ENCODE measurements at regions not wholly inside any gene's neighbourhood (a gene's known extent, or its start where the extent isn't known, plus 50 kb on each side); places are given as distances from the start of the nearest gene placed in this dataset.
"Not testable (repeated sequence)": the region's sequence is repeated elsewhere in the genome, so short reads cannot be mapped to it uniquely, and the experiment has no call there.

GRCh38 chr13:58991826-58992477, 1171.8 kb downstream of the DIAPH3 start:
- no peak for DNase-seq (ENCODE audit: low read depth in 2 of 2)

- no peak for DNase-seq (ENCODE audit: low read depth in 2 of 2)
Observed at GRCh38 chr13:58992478-58993042, 1171.2 kb downstream of the DIAPH3 start.

GRCh38 chr13:58994077-58994476, 1169.7 kb downstream of the DIAPH3 start:
- no peak for DNase-seq (ENCODE audit: low read depth in 2 of 2)

- DNase-seq (ENCODE audit: low read depth in 2 of 2): no peak
Observed at GRCh38 chr13:58994777-58995176, 1169.0 kb downstream of the DIAPH3 start.

GRCh38 chr13:58998716-58999115, 1165.0 kb downstream of the DIAPH3 start:
- no peak for DNase-seq (ENCODE audit: low read depth in 2 of 2)

- no peak for DNase-seq (ENCODE audit: low read depth in 2 of 2)
Observed at GRCh38 chr13:58999851-59000250, 1163.9 kb downstream of the DIAPH3 start.

GRCh38 chr13:59000770-59001169, 1163.0 kb downstream of the DIAPH3 start:
- no peak for DNase-seq (ENCODE audit: low read depth in 2 of 2)

GRCh38 chr13:59012731-59013130, 1151.0 kb downstream of the DIAPH3 start:
- no peak for DNase-seq (ENCODE audit: low read depth in 2 of 2)

GRCh38 chr13:59016250-59016649, 1147.5 kb downstream of the DIAPH3 start:
- DNase-seq (ENCODE audit: low read depth in 2 of 2): no peak

GRCh38 chr13:59024434-59024833, 1139.3 kb downstream of the DIAPH3 start:
- no peak for DNase-seq (ENCODE audit: low read depth in 2 of 2)

GRCh38 chr13:59034198-59034597, 1129.5 kb downstream of the DIAPH3 start:
- no peak for DNase-seq (ENCODE audit: low read depth in 2 of 2)

- no peak for DNase-seq (ENCODE audit: low read depth in 2 of 2)
Observed at GRCh38 chr13:59038824-59039223, 1124.9 kb downstream of the DIAPH3 start.

- no peak for DNase-seq (ENCODE audit: low read depth in 2 of 2)
Observed at GRCh38 chr13:59043016-59043415, 1120.7 kb downstream of the DIAPH3 start.

- no peak for DNase-seq (ENCODE audit: low read depth in 2 of 2)
Observed at GRCh38 chr13:59047546-59047945, 1116.2 kb downstream of the DIAPH3 start.

- no peak for DNase-seq (ENCODE audit: low read depth in 2 of 2)
Observed at GRCh38 chr13:59061621-59062020, 1102.1 kb downstream of the DIAPH3 start.

- no peak for DNase-seq (ENCODE audit: low read depth in 2 of 2)
Observed at GRCh38 chr13:59064042-59064441, 1099.7 kb downstream of the DIAPH3 start.

GRCh38 chr13:59076386-59076785, 1087.3 kb downstream of the DIAPH3 start:
- DNase-seq (ENCODE audit: low read depth in 2 of 2): not testable (repeated sequence)

GRCh38 chr13:59086147-59086546, 1077.6 kb downstream of the DIAPH3 start:
- no peak for DNase-seq (ENCODE audit: low read depth in 2 of 2)

- no peak for DNase-seq (ENCODE audit: low read depth in 2 of 2)
Observed at GRCh38 chr13:59088716-59089115, 1075.0 kb downstream of the DIAPH3 start.

- DNase-seq (ENCODE audit: low read depth in 2 of 2): no peak
Observed at GRCh38 chr13:59094181-59094580, 1069.5 kb downstream of the DIAPH3 start.

GRCh38 chr13:59099182-59099974, 1064.3 kb downstream of the DIAPH3 start:
- DNase-seq (ENCODE audit: low read depth in 2 of 2): no peak

GRCh38 chr13:59103004-59103768, 1060.5 kb downstream of the DIAPH3 start:
- no peak for DNase-seq (ENCODE audit: low read depth in 2 of 2)
